SK-N-SH (cell line): ENCODE measurements at regions not wholly inside any gene's neighbourhood (a gene's known extent, or its start where the extent isn't known, plus 50 kb on each side); places are given as distances from the start of the nearest gene placed in this dataset.

Experiments
- MXI1 ChIP-seq: IDR thresholded peaks from 2 replicates; pipeline ENCODE4 v1.6.1; 2012; ENCODE audit warnings: mild to moderate bottlenecking, low read depth, low read length, improper control_type of control experiment
- NRF1 ChIP-seq: IDR thresholded peaks from 2 replicates; pipeline ENCODE4 v1.6.1; 2012; ENCODE audit warnings: low read depth, mild to moderate bottlenecking, low read length
- RAD21 ChIP-seq: IDR thresholded peaks from 2 replicates; pipeline ENCODE4 v1.6.1; 2012; ENCODE audit warnings: mild to moderate bottlenecking, low read length
- RFX5 ChIP-seq: IDR thresholded peaks from 2 replicates; pipeline ENCODE4 v1.6.1; 2012; ENCODE audit warnings: mild to moderate bottlenecking, improper control_type of control experiment, low read length
- SMC3 ChIP-seq: IDR thresholded peaks from 2 replicates; pipeline ENCODE4 v1.6.1; 2012; ENCODE audit warnings: low read depth, low read length, improper control_type of control experiment
- TAF1 ChIP-seq: IDR thresholded peaks from 2 replicates; pipeline ENCODE4 v1.6.1; 2012; ENCODE audit warnings: low read depth, mild to moderate bottlenecking, low read length, moderate library complexity, borderline replicate concordance
- TF ChIP-seq, protein P1 (sequence below): IDR thresholded peaks from 2 replicates; pipeline ENCODE4 v1.6.1; 2012; ENCODE audit warnings: mild to moderate bottlenecking, low read depth, low read length, moderate library complexity
- TF ChIP-seq, protein P2 (sequence below): fragments of 200-600 bp; sonication (generic); IDR thresholded peaks from 2 replicates; pipeline ENCODE4 v1.6.1; 2017; ENCODE audit warnings: antibody characterized with exemption, mild to moderate bottlenecking, moderate library complexity
- TF ChIP-seq, protein P3 (sequence below): IDR thresholded peaks from 2 replicates; pipeline ENCODE4 v1.4.0; 2012; ENCODE audit warnings: low read depth
- TF ChIP-seq, protein P4 (sequence below): IDR thresholded peaks from 2 replicates; pipeline ENCODE4 v1.4.0; 2012; ENCODE audit warnings: low read depth, borderline replicate concordance

DNA sequence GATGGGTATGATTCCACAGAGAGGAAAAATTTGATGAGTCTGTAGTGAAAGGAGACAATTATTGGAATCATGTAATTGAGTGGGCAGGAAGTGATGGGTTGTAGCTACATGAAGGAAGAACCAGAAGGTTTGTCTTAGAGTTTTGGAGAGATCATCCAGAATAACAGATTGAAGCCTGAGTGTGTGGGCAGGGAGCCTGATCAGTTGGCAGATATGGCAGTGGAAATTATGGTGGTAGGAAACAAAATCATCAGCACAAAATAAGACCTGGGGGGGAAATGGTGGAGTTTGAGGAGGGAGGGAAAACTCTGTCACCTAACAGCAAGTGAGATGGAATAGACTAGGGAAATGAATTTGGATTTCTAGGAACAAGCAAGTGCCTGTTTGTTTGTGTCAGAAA, 606.6 kb upstream of the MAP3K7 start:
- TF ChIP-seq, protein P1, sequence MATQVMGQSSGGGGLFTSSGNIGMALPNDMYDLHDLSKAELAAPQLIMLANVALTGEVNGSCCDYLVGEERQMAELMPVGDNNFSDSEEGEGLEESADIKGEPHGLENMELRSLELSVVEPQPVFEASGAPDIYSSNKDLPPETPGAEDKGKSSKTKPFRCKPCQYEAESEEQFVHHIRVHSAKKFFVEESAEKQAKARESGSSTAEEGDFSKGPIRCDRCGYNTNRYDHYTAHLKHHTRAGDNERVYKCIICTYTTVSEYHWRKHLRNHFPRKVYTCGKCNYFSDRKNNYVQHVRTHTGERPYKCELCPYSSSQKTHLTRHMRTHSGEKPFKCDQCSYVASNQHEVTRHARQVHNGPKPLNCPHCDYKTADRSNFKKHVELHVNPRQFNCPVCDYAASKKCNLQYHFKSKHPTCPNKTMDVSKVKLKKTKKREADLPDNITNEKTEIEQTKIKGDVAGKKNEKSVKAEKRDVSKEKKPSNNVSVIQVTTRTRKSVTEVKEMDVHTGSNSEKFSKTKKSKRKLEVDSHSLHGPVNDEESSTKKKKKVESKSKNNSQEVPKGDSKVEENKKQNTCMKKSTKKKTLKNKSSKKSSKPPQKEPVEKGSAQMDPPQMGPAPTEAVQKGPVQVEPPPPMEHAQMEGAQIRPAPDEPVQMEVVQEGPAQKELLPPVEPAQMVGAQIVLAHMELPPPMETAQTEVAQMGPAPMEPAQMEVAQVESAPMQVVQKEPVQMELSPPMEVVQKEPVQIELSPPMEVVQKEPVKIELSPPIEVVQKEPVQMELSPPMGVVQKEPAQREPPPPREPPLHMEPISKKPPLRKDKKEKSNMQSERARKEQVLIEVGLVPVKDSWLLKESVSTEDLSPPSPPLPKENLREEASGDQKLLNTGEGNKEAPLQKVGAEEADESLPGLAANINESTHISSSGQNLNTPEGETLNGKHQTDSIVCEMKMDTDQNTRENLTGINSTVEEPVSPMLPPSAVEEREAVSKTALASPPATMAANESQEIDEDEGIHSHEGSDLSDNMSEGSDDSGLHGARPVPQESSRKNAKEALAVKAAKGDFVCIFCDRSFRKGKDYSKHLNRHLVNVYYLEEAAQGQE, result no peak
- TF ChIP-seq, protein P2, sequence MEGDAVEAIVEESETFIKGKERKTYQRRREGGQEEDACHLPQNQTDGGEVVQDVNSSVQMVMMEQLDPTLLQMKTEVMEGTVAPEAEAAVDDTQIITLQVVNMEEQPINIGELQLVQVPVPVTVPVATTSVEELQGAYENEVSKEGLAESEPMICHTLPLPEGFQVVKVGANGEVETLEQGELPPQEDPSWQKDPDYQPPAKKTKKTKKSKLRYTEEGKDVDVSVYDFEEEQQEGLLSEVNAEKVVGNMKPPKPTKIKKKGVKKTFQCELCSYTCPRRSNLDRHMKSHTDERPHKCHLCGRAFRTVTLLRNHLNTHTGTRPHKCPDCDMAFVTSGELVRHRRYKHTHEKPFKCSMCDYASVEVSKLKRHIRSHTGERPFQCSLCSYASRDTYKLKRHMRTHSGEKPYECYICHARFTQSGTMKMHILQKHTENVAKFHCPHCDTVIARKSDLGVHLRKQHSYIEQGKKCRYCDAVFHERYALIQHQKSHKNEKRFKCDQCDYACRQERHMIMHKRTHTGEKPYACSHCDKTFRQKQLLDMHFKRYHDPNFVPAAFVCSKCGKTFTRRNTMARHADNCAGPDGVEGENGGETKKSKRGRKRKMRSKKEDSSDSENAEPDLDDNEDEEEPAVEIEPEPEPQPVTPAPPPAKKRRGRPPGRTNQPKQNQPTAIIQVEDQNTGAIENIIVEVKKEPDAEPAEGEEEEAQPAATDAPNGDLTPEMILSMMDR, result no peak
- TF ChIP-seq RAD21, result no peak
- TF ChIP-seq, protein P3, sequence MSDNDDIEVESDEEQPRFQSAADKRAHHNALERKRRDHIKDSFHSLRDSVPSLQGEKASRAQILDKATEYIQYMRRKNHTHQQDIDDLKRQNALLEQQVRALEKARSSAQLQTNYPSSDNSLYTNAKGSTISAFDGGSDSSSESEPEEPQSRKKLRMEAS, result no peak
- TF ChIP-seq RFX5, result no peak
- TF ChIP-seq SMC3, result no peak
- TF ChIP-seq NRF1, result no peak
- TF ChIP-seq, protein P4, sequence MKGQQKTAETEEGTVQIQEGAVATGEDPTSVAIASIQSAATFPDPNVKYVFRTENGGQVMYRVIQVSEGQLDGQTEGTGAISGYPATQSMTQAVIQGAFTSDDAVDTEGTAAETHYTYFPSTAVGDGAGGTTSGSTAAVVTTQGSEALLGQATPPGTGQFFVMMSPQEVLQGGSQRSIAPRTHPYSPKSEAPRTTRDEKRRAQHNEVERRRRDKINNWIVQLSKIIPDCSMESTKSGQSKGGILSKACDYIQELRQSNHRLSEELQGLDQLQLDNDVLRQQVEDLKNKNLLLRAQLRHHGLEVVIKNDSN, result no peak
- no peak for TF ChIP-seq MXI1
- TF ChIP-seq TAF1, result no peak
